Fibroblast of lung (primary cell): ENCODE measurements at regions not wholly inside any gene's neighbourhood (a gene's known extent, or its start where the extent isn't known, plus 50 kb on each side); places are given as distances from the start of the nearest gene placed in this dataset.
"Not testable (repeated sequence)": the region's sequence is repeated elsewhere in the genome, so short reads cannot be mapped to it uniquely, and the experiment has no call there.

Source experiments
- DNase-seq, 2 donors: peaks; one replicate each; pipeline versions ENCODE4 v3.0.0 to v3.0.0-alpha.2; 2010; ENCODE audit warnings: low read depth in 2 of 2
- H2AFZ ChIP-seq: 2 replicates; pipeline ENCODE4 v1.5.1; 2012; ENCODE audit warnings: low read length, control low read depth, inconsistent platforms
- H3K27ac ChIP-seq: 2 replicates; pipeline ENCODE4 v1.5.1; 2011; ENCODE audit warnings: low read length, control low read depth; ENCODE audit not compliant: insufficient read depth
- H3K27me3 ChIP-seq: 2 replicates; pipeline ENCODE4 v1.5.1; 2011; ENCODE audit warnings: mild to moderate bottlenecking, low read length; ENCODE audit not compliant: control insufficient read depth, insufficient read depth
- H3K36me3 ChIP-seq: 2 replicates; pipeline ENCODE4 v1.5.1; 2011; ENCODE audit warnings: low read length; ENCODE audit not compliant: control insufficient read depth, insufficient read depth
- H3K4me1 ChIP-seq: 2 replicates; pipeline ENCODE4 v1.5.1; 2011; ENCODE audit warnings: low read length; ENCODE audit not compliant: control insufficient read depth, insufficient read depth; ENCODE audit errors: extremely low read depth
- H3K4me2 ChIP-seq: 2 replicates; pipeline ENCODE4 v1.5.1; 2011; ENCODE audit warnings: low read length, control low read depth; ENCODE audit not compliant: insufficient read depth; ENCODE audit errors: extremely low read depth
- H3K4me3 ChIP-seq, 4 experiments: fragments of 200-600 bp in 1 of 4; sonication (generic) in 1 of 4; replicated peaks in 1 of 4; 2 replicates each; pipeline ENCODE4 v1.5.1; 2011 to 2016; ENCODE audit warnings: low read length in 4 of 4, low read depth in 3 of 4, mild to moderate bottlenecking in 3 of 4, control low read depth in 2 of 4, inconsistent platforms in 1 of 4, mixed read lengths in 1 of 4; ENCODE audit not compliant: insufficient read depth in 1 of 4; ENCODE audit errors: control extremely low read depth in 1 of 4
- H3K79me2 ChIP-seq: 2 replicates; pipeline ENCODE4 v1.5.1; 2012; ENCODE audit warnings: mild to moderate bottlenecking, low read length, inconsistent platforms; ENCODE audit not compliant: control insufficient read depth, insufficient read depth
- H3K9ac ChIP-seq: 2 replicates; pipeline ENCODE4 v1.5.1; 2011; ENCODE audit warnings: mild to moderate bottlenecking, low read length, control low read depth; ENCODE audit not compliant: insufficient read depth
- H3K9me3 ChIP-seq: 2 replicates; pipeline ENCODE4 v1.5.1; 2012; ENCODE audit warnings: low read depth, low read length; ENCODE audit not compliant: control insufficient read depth, insufficient read depth
- H4K20me1 ChIP-seq: 2 replicates; pipeline ENCODE4 v1.5.1; 2011; ENCODE audit warnings: low read length; ENCODE audit not compliant: control insufficient read depth, insufficient read depth; ENCODE audit errors: extremely low read depth
- EZH2 ChIP-seq: IDR thresholded peaks from 2 replicates; pipeline ENCODE4 v1.5.1; 2012; ENCODE audit warnings: low read length, control low read depth, mild to moderate bottlenecking; ENCODE audit errors: missing control alignments
- TF ChIP-seq, protein P1 (sequence below), 2 donors: IDR thresholded peaks in 1 of 2; conservative IDR thresholded peaks in 1 of 2; 1 replicate in 1 of 2; 2 replicates in 1 of 2; pipeline ENCODE4 v1.5.1; 2011 to 2012; ENCODE audit warnings: low read length in 2 of 2, control low read depth in 1 of 2, inconsistent platforms in 1 of 2, low read depth in 1 of 2, mild to moderate bottlenecking in 1 of 2

DNA sequence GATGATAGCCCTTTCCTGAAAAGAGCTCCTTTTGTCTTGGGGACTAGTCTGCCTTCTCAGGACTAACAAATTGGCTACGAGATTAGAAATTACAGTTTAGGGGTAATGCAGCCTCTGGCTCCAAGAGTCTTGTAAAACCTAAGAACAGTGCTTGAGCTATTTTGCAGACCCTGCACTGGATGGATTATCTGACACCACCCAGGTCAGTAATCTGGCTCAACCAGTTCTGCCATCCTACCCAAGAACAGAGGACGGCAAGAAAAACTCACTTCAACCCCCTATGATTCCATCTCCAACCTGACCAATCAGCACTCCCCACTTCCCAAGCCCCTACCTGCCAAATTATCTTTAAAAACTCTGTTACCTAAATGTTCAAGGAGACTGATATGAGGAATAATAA is 225.1 kb downstream of the FAM47A start:
- Histone ChIP-seq H2AFZ (no peak overlapping the region), H3K9ac (no peak overlapping the region), H4K20me1 (no peaks in the 10 kb centered on the region), H3K9me3 (no peaks in the 10 kb centered on the region), H3K27me3 (no peaks in the 10 kb centered on the region), H3K4me2 (no peak overlapping the region), H3K4me1 (no peaks in the 10 kb centered on the region), H3K4me3 (no peak overlapping the region), H3K79me2 (no peaks in the 10 kb centered on the region), H3K36me3 (no peaks in the 10 kb centered on the region), H3K27ac (no peak overlapping the region)
- TF ChIP-seq EZH2: no peak
- TF ChIP-seq, protein P1, sequence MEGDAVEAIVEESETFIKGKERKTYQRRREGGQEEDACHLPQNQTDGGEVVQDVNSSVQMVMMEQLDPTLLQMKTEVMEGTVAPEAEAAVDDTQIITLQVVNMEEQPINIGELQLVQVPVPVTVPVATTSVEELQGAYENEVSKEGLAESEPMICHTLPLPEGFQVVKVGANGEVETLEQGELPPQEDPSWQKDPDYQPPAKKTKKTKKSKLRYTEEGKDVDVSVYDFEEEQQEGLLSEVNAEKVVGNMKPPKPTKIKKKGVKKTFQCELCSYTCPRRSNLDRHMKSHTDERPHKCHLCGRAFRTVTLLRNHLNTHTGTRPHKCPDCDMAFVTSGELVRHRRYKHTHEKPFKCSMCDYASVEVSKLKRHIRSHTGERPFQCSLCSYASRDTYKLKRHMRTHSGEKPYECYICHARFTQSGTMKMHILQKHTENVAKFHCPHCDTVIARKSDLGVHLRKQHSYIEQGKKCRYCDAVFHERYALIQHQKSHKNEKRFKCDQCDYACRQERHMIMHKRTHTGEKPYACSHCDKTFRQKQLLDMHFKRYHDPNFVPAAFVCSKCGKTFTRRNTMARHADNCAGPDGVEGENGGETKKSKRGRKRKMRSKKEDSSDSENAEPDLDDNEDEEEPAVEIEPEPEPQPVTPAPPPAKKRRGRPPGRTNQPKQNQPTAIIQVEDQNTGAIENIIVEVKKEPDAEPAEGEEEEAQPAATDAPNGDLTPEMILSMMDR (conservative IDR thresholded peaks at IDR 0.05 in 1 of 2, IDR thresholded peaks at IDR 0.05 in 1 of 2; ENCODE audit: low read depth in 1 of 2, low read length in 2 of 2): no peak
- no peak for DNase-seq

DNA sequence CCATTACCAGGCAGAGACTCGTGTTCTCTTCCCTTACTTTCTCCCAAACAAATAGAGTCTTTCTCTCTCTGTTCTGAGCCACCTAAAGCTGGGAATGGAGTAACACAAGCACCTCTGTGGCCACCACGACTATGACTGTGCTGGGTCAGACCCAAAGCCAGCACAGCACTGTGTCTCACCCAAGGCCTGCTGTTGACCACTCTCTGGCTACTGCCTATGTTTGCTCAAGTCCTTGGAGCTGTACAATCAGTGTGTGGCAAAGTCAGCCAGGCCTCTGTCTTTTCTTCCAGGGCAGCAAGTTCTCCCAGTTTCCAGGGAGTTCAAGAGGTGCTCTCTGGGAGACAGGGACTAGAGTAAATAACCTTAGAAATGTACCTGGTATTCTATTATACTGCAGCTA is 239.4 kb downstream of the FAM47A start:
- H3K27me3 ChIP-seq: no peaks in the 10 kb centered on the region
- no peak overlapping the region for H3K27ac ChIP-seq
- no peak overlapping the region for H3K4me2 ChIP-seq
- H3K9me3 ChIP-seq: no peaks in the 10 kb centered on the region
- no peaks in the 10 kb centered on the region for H3K4me1 ChIP-seq
- no peak overlapping the region for H2AFZ ChIP-seq
- no peaks in the 10 kb centered on the region for H3K79me2 ChIP-seq
- DNase-seq: no peak
- no peak overlapping the region for H3K9ac ChIP-seq
- TF ChIP-seq, protein P1 (conservative IDR thresholded peaks at IDR 0.05 in 1 of 2, IDR thresholded peaks at IDR 0.05 in 1 of 2; ENCODE audit: low read depth in 1 of 2, low read length in 2 of 2): no peak
- no peak for TF ChIP-seq EZH2
- H4K20me1 ChIP-seq: no peaks in the 10 kb centered on the region
- H3K4me3 ChIP-seq: no peak overlapping the region
- no peaks in the 10 kb centered on the region for H3K36me3 ChIP-seq

DNA sequence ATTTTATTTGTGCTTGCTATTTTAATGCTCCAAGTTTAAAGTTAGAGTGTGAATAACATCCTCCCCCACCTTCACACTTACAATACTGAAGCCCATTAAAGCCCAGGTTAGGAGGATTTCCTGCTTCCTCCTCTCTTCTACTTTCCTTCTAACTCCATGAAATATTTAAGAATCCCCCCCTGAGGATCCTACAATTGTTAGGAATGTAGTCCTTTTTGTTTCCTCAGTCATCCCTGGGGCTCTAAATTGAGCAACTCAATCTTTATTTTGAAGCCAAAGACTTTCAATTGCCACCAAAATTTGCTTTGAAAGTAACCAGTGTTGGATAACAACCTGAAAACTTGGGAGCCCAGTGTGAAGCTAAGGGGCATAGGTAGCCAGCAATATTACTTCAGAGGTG is 276.9 kb downstream of the FAM47A start:
- Histone ChIP-seq H3K4me2 (no peak overlapping the region), H3K27ac (no peak overlapping the region), H3K9me3 (no peaks in the 10 kb centered on the region), H3K27me3 (no peaks in the 10 kb centered on the region), H3K4me3 (no peak overlapping the region), H3K79me2 (no peaks in the 10 kb centered on the region), H2AFZ (no peak overlapping the region), H3K36me3 (no peaks in the 10 kb centered on the region), H3K9ac (no peak overlapping the region), H3K4me1 (no peaks in the 10 kb centered on the region), H4K20me1 (no peaks in the 10 kb centered on the region)
- no peak for TF ChIP-seq EZH2
- TF ChIP-seq, protein P1 (conservative IDR thresholded peaks at IDR 0.05 in 1 of 2, IDR thresholded peaks at IDR 0.05 in 1 of 2; ENCODE audit: low read depth in 1 of 2, low read length in 2 of 2): no peak
- no peak for DNase-seq

DNA sequence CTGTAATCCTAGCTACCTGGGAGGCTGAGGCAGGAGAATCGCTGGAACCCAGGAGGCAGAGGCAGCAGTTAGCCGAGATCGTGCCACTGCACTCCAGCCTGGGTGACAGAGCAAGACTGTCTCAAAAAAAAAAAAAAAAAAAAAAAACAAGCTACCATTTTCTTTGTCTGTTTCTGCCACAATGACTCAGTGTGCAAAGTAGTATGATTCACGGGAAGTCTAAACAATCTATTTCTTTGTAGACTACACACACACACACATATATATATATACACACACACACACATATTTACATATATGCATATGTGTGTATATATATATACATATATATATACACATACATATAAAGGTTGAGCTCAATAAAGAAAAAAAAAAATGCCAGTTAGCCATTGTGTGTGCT is 280.0 kb downstream of the FAM47A start:
- not testable (repeated sequence) for H3K79me2 ChIP-seq, H3K27ac ChIP-seq, H3K4me1 ChIP-seq, H3K4me2 ChIP-seq, H3K4me3 ChIP-seq, H3K9me3 ChIP-seq, H3K9ac ChIP-seq, H2AFZ ChIP-seq, H3K27me3 ChIP-seq, DNase-seq, H3K36me3 ChIP-seq, H4K20me1 ChIP-seq
